Vagina (tissue), 2 donors: ENCODE measurements at regions not wholly inside any gene's neighbourhood (a gene's known extent, or its start where the extent isn't known, plus 50 kb on each side); places are given as distances from the start of the nearest gene placed in this dataset.

Source experiments
- DNase-seq, 2 donors: peaks; one replicate each; pipeline ENCODE4 v3.0.0-alpha.2; 2017; ENCODE audit errors: extremely low spot score in 2 of 2
- H3K27ac ChIP-seq: fragments of 200-600 bp; sonication (generic); one replicate; pipeline ENCODE4 v1.5.1; 2019
- H3K27me3 ChIP-seq: fragments of 200-600 bp; sonication (generic); one replicate; pipeline ENCODE4 v1.5.1; 2019
- H3K36me3 ChIP-seq, 2 donors: fragments of 200-600 bp; sonication (generic); one replicate each; pipeline ENCODE4 v1.5.1; 2017 to 2019
- H3K4me1 ChIP-seq: fragments of 200-600 bp; sonication (generic); one replicate; pipeline ENCODE4 v1.5.1; 2019
- H3K4me3 ChIP-seq, 2 donors: fragments of 200-600 bp; sonication (generic); 1 replicate in 1 of 2; 2 replicates in 1 of 2; pipeline ENCODE4 v1.5.1; 2016 to 2019
- H3K9me3 ChIP-seq: fragments of 200-600 bp; sonication (generic); one replicate; pipeline ENCODE4 v1.5.1; 2019
- POLR2A ChIP-seq, 2 donors: fragments of 450-650 bp; IDR thresholded peaks; one replicate each; pipeline ENCODE4 v1.6.1; 2017; ENCODE audit warnings: antibody characterized with exemption in 2 of 2, mild to moderate bottlenecking in 2 of 2, moderate library complexity in 2 of 2
- POLR2AphosphoS5 ChIP-seq, 2 donors: sonication (generic); formaldehyde crosslinking; IDR thresholded peaks; one replicate each; pipeline ENCODE4 v1.9.0; 2017; ENCODE audit warnings: antibody characterized with exemption in 2 of 2, mild to moderate bottlenecking in 2 of 2, low read depth in 1 of 2; ENCODE audit not compliant: insufficient read depth in 1 of 2
- intact Hi-C: fragments of 100-400 bp; cut with DNase I; formaldehyde crosslinking; loops from one replicate; pipeline ENCODE4 v1.15.1; 2023
- TF ChIP-seq, protein P1 (sequence below), 3 experiments: fragments of 450-650 bp in 2 of 3; fragments of 200-600 bp in 1 of 3; sonication (generic) in 1 of 3; IDR thresholded peaks; one replicate each; pipeline ENCODE4 v1.5.1; 2017 to 2019; ENCODE audit warnings: antibody characterized with exemption in 3 of 3, mild to moderate bottlenecking in 2 of 3, moderate library complexity in 2 of 3

GRCh38 chr2:59184276-59185020 lies 943.3 kb upstream of the FANCL start:
- Histone ChIP-seq H3K4me3 (no peak overlapping the region), H3K4me1 (no peaks in the 10 kb centered on the region), H3K27ac (no peak overlapping the region), H3K36me3 (no peaks in the 10 kb centered on the region), H3K27me3 (no peaks in the 10 kb centered on the region), H3K9me3 (no peaks in the 10 kb centered on the region)
- DNase-seq, result no peak
- intact Hi-C loops, result no loop called here
- TF ChIP-seq POLR2AphosphoS5 (IDR thresholded peaks at IDR 0.05; ENCODE audit: insufficient read depth in 1 of 2, low read depth in 1 of 2), result no peak
- TF ChIP-seq, protein P1, sequence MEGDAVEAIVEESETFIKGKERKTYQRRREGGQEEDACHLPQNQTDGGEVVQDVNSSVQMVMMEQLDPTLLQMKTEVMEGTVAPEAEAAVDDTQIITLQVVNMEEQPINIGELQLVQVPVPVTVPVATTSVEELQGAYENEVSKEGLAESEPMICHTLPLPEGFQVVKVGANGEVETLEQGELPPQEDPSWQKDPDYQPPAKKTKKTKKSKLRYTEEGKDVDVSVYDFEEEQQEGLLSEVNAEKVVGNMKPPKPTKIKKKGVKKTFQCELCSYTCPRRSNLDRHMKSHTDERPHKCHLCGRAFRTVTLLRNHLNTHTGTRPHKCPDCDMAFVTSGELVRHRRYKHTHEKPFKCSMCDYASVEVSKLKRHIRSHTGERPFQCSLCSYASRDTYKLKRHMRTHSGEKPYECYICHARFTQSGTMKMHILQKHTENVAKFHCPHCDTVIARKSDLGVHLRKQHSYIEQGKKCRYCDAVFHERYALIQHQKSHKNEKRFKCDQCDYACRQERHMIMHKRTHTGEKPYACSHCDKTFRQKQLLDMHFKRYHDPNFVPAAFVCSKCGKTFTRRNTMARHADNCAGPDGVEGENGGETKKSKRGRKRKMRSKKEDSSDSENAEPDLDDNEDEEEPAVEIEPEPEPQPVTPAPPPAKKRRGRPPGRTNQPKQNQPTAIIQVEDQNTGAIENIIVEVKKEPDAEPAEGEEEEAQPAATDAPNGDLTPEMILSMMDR (IDR thresholded peaks at IDR 0.05), result no peak
- no peak for TF ChIP-seq POLR2A (IDR thresholded peaks at IDR 0.05)

GRCh38 chr2:59183070-59183469 lies 941.9 kb upstream of the FANCL start:
- Histone ChIP-seq H3K4me1 (no peaks in the 10 kb centered on the region), H3K27ac (no peak overlapping the region), H3K27me3 (no peaks in the 10 kb centered on the region), H3K4me3 (no peak overlapping the region), H3K36me3 (no peaks in the 10 kb centered on the region), H3K9me3 (no peaks in the 10 kb centered on the region)
- intact Hi-C loops, result no loop called here
- DNase-seq, result no peak
- TF ChIP-seq, protein P1 (IDR thresholded peaks at IDR 0.05), result no peak
- TF ChIP-seq POLR2A (IDR thresholded peaks at IDR 0.05) (no peak), POLR2AphosphoS5 (IDR thresholded peaks at IDR 0.05; ENCODE audit: insufficient read depth in 1 of 2, low read depth in 1 of 2) (no peak)

GRCh38 chr2:59182249-59182648 lies 941.1 kb upstream of the FANCL start:
- DNase-seq, result no peak
- no peaks in the 10 kb centered on the region for H3K4me1 ChIP-seq
- intact Hi-C loops, result no loop called here
- H3K27me3 ChIP-seq, result no peaks in the 10 kb centered on the region
- H3K36me3 ChIP-seq, result no peaks in the 10 kb centered on the region
- H3K9me3 ChIP-seq, result no peaks in the 10 kb centered on the region
- TF ChIP-seq POLR2A (IDR thresholded peaks at IDR 0.05) (no peak), POLR2AphosphoS5 (IDR thresholded peaks at IDR 0.05; ENCODE audit: insufficient read depth in 1 of 2, low read depth in 1 of 2) (no peak)
- TF ChIP-seq, protein P1 (IDR thresholded peaks at IDR 0.05), result no peak
- no peak overlapping the region for H3K27ac ChIP-seq
- H3K4me3 ChIP-seq, result no peak overlapping the region

- Histone ChIP-seq H3K27ac (no peak overlapping the region), H3K27me3 (no peaks in the 10 kb centered on the region), H3K4me3 (no peak overlapping the region), H3K9me3 (no peaks in the 10 kb centered on the region), H3K4me1 (no peaks in the 10 kb centered on the region), H3K36me3 (no peaks in the 10 kb centered on the region)
- no peak for DNase-seq
- intact Hi-C loops, result no loop called here
- TF ChIP-seq POLR2A (IDR thresholded peaks at IDR 0.05), result no peak
- TF ChIP-seq, protein P1 (IDR thresholded peaks at IDR 0.05), result no peak
- TF ChIP-seq POLR2AphosphoS5 (IDR thresholded peaks at IDR 0.05; ENCODE audit: insufficient read depth in 1 of 2, low read depth in 1 of 2), result no peak
Measured at GRCh38 chr2:59181347-59181746, 940.2 kb upstream of the FANCL start.

DNA sequence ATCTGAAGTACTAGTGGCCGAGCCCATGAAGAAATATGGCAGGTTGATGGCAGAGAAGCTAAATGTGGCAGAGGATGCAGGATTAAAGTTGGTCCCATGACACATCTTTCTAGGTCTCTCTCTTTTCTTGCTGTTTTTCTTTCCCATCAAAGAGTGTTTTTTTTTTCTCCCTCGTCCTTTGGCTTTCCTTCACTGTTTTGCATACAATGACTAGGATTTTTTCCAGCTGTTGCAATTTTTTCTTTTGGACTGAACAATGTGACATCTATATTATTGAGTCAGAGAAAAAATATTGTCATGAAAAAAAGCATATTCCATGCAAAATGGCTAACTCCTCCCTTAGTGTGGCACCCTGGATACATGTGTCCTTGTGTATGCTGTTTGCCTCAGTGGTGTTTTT lies 939.5 kb upstream of the FANCL start:
- no peak for DNase-seq
- Histone ChIP-seq H3K4me3 (no peak overlapping the region), H3K36me3 (no peaks in the 10 kb centered on the region), H3K27me3 (no peaks in the 10 kb centered on the region), H3K4me1 (no peaks in the 10 kb centered on the region), H3K27ac (no peak overlapping the region), H3K9me3 (no peaks in the 10 kb centered on the region)
- TF ChIP-seq POLR2AphosphoS5 (IDR thresholded peaks at IDR 0.05; ENCODE audit: insufficient read depth in 1 of 2, low read depth in 1 of 2), result no peak
- TF ChIP-seq POLR2A (IDR thresholded peaks at IDR 0.05), result no peak
- TF ChIP-seq, protein P1 (IDR thresholded peaks at IDR 0.05), result no peak
- intact Hi-C loops, result no loop called here
